ENCODE measurements at regions not wholly inside any gene's neighbourhood (a gene's known extent, or its start where the extent isn't known, plus 50 kb on each side); places are given as distances from the start of the nearest gene placed in this dataset.

DNA sequence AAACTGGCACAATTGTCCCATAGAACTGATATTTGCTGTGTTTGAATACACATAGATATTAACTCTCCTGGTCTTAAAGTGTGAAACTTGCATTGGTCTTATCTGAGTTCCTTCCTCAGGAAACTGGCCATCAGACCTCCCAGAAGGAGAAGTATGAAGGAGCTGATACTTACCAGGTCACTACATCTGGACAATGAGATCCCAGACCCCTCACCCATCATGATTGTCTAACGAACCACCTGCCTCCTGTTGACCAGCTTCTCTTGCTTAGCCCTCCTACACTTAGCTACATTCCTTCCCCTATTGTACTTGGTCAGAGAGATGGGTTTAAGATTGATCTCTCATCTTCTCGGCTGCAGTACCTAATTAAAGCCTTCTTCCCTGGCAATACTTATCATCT is 413.3 kb downstream of the KCTD12 start:
- Histone ChIP-seq H3K27me3 (no peaks in the 10 kb centered on the region), H3K9me3 (no peaks in the 10 kb centered on the region), H3K36me3 (no peaks in the 10 kb centered on the region), H3K27ac (no peak overlapping the region), H3K4me3 (no peak overlapping the region), H3K4me1 (peaks cover 0 to 4% (median 0%) of the 10 kb centered on the region in 4 donors)
- 83 to 87% methylated on average over 2 of the region's 2 CpGs for WGBS, 2 donors
- TF ChIP-seq POLR2A (IDR thresholded peaks at IDR 0.05) (no peak), POLR2AphosphoS5 (IDR thresholded peaks at IDR 0.05) (no peak), EP300 (IDR thresholded peaks at IDR 0.05) (no peak), CTCF (IDR thresholded peaks at IDR 0.05) (no peak)
- DNase-seq (no peak), ATAC-seq (ENCODE audit: low FRiP score in 2 of 2) (no peak)

- WGBS, 2 donors = 79 to 92% methylated on average over 1 of the region's 1 CpG
- no peaks in the 10 kb centered on the region for H3K27me3 ChIP-seq
- ATAC-seq (ENCODE audit: low FRiP score in 2 of 2) = no peak
Measured at GRCh38 chr13:76471486-76471885, 414.7 kb downstream of the KCTD12 start.

GRCh38 chr13:76470991-76471390 is 415.2 kb downstream of the KCTD12 start:
- TF ChIP-seq EP300 (IDR thresholded peaks at IDR 0.05) = no peak
- Histone ChIP-seq H3K27me3 (no peaks in the 10 kb centered on the region), H3K9me3 (no peaks in the 10 kb centered on the region), H3K27ac (no peak overlapping the region), H3K4me3 (no peak overlapping the region), H3K36me3 (no peaks in the 10 kb centered on the region), H3K4me1 (peaks cover 0 to 4% (median 0%) of the 10 kb centered on the region in 4 donors)
- no peak for ATAC-seq (ENCODE audit: low FRiP score in 2 of 2)
- DNase-seq = no peak
- WGBS, 2 donors = 87 to 94% methylated on average over 6 of the region's 6 CpGs

More at GRCh38 chr13:76471486-76471885, 414.7 kb downstream of the KCTD12 start:
- no peak for DNase-seq
- no peak overlapping the region for H3K4me3 ChIP-seq
- TF ChIP-seq CTCF (IDR thresholded peaks at IDR 0.05) = no peak
- TF ChIP-seq EP300 (IDR thresholded peaks at IDR 0.05) = no peak
- TF ChIP-seq POLR2A (IDR thresholded peaks at IDR 0.05) = no peak
- TF ChIP-seq POLR2AphosphoS5 (IDR thresholded peaks at IDR 0.05) = no peak
- H3K4me1 ChIP-seq = peaks cover 0 to 4% (median 0%) of the 10 kb centered on the region in 4 donors
- no peaks in the 10 kb centered on the region for H3K9me3 ChIP-seq
- no peaks in the 10 kb centered on the region for H3K36me3 ChIP-seq
- H3K27ac ChIP-seq = no peak overlapping the region

DNA sequence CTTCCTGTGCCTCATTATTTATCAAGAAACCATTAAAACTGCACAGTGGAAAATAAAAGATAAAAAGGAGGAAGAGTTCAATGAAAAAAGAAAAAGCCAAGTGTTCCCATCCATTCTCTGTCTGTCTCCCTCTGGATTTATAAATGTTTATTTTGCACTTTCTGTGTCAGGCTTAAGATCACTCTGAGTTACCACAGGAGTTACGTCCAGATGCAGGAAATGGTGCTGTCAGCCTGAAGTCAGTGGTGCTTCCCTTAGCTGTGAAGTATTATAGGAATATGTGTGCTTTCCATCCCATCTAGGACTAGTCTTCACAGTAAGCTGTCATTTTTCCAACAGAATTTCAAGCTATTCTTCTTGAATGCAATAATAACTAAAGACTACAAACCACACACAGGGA is 420.2 kb downstream of the KCTD12 start:
- no peaks in the 10 kb centered on the region for H3K4me1 ChIP-seq
- ATAC-seq (ENCODE audit: low FRiP score in 2 of 2) (no peak), DNase-seq (no peak)
- no peaks in the 10 kb centered on the region for H3K27me3 ChIP-seq
- WGBS, 2 donors = 28 to 35% methylated on average over 1 of the region's 1 CpG
- no peaks in the 10 kb centered on the region for H3K9me3 ChIP-seq
- H3K36me3 ChIP-seq = no peaks in the 10 kb centered on the region
- H3K27ac ChIP-seq = no peak overlapping the region
- no peak overlapping the region for H3K4me3 ChIP-seq
- no peak for TF ChIP-seq CTCF (IDR thresholded peaks at IDR 0.05)

DNA sequence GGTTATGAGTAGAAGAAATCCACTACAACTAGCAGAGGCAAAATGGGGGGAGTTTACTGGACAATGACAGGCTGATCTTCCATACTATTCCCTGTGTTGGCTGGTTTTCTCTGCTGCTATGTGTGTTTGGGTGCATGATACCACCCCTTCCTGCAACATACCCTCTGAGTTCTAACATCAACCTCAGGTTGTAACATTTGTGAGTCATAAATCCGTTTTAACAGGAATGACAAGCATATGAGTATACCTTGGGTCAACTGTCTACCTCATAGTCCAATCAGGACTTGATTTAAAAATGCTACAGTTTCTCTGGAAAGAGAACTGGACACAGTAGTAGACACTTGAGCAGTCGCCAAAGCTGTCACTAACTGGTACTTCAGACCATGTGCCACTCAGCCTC is 422.9 kb downstream of the KCTD12 start:
- H3K36me3 ChIP-seq = no peaks in the 10 kb centered on the region
- ATAC-seq (ENCODE audit: low FRiP score in 2 of 2) = no peak
- H3K9me3 ChIP-seq = no peaks in the 10 kb centered on the region
- 89 to 92% methylated on average over 2 of the region's 2 CpGs for WGBS, 2 donors
- H3K27me3 ChIP-seq = no peaks in the 10 kb centered on the region
- H3K4me1 ChIP-seq = no peaks in the 10 kb centered on the region
- H3K27ac ChIP-seq = no peak overlapping the region
- DNase-seq = no peak
- H3K4me3 ChIP-seq = no peak overlapping the region
- TF ChIP-seq EP300 (IDR thresholded peaks at IDR 0.05) = no peak
- no peak for TF ChIP-seq CTCF (IDR thresholded peaks at IDR 0.05)
- no peak for TF ChIP-seq POLR2A (IDR thresholded peaks at IDR 0.05)
- no peak for TF ChIP-seq POLR2AphosphoS5 (IDR thresholded peaks at IDR 0.05)

Data from upper lobe of left lung (tissue), 6 donors.